ENCODE measurements at regions not wholly inside any gene's neighbourhood (a gene's known extent, or its start where the extent isn't known, plus 50 kb on each side); places are given as distances from the start of the nearest gene placed in this dataset.

DNA sequence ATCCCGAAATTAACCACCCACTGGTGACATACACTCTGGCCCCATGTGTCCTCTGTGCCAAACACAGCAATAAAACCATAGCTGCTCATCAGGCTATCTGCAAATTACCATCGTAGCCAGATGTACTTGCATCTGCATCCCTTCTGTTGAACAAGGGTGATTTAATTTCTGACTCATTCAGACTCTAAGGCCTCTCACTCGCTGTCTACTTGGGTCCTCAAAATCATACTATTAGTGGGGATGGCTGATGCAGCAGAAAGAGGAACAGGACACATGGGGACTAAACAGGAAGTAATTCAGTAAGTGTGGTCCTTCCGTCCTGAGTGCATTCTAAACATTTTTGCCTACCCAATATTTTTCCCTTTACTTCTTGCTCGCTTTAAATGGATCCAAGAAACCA is 2275.0 kb upstream of the PCDH20 start:
- no peak for DNase-seq (ENCODE audit: low spot score)
- CTCF ChIA-PET = no interaction called here
- no peak overlapping the region for H3K27ac ChIP-seq
- TF ChIP-seq, protein P1, sequence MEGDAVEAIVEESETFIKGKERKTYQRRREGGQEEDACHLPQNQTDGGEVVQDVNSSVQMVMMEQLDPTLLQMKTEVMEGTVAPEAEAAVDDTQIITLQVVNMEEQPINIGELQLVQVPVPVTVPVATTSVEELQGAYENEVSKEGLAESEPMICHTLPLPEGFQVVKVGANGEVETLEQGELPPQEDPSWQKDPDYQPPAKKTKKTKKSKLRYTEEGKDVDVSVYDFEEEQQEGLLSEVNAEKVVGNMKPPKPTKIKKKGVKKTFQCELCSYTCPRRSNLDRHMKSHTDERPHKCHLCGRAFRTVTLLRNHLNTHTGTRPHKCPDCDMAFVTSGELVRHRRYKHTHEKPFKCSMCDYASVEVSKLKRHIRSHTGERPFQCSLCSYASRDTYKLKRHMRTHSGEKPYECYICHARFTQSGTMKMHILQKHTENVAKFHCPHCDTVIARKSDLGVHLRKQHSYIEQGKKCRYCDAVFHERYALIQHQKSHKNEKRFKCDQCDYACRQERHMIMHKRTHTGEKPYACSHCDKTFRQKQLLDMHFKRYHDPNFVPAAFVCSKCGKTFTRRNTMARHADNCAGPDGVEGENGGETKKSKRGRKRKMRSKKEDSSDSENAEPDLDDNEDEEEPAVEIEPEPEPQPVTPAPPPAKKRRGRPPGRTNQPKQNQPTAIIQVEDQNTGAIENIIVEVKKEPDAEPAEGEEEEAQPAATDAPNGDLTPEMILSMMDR (conservative IDR thresholded peaks at IDR 0.05; ENCODE audit: low read depth) = no peak
- POLR2A ChIA-PET (ENCODE audit: low non-redundant PET) = no interaction called here

DNA sequence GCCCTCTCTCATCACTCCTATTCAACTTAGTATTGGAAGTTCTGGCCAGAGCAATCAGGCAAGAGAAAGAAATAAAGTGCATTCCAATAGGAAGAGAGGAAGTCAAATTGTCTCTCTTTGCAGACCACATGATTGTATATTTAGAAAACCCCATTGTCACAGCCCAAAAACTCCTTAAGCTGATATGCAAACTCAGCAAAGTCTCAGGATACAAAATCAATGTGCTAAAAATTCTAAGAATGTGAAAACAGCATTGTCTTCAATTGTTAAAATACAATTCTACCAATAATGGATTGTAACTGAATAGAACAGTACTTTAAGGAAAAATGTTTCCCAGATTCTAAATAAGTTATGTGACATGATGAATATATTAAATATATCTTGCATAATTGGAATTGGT is 2269.2 kb upstream of the PCDH20 start:
- H3K27ac ChIP-seq = no peak overlapping the region
- CTCF ChIA-PET = no interaction called here
- no peak for DNase-seq (ENCODE audit: low spot score)
- TF ChIP-seq, protein P1 (conservative IDR thresholded peaks at IDR 0.05; ENCODE audit: low read depth) = no peak
- POLR2A ChIA-PET (ENCODE audit: low non-redundant PET) = no interaction called here

DNA sequence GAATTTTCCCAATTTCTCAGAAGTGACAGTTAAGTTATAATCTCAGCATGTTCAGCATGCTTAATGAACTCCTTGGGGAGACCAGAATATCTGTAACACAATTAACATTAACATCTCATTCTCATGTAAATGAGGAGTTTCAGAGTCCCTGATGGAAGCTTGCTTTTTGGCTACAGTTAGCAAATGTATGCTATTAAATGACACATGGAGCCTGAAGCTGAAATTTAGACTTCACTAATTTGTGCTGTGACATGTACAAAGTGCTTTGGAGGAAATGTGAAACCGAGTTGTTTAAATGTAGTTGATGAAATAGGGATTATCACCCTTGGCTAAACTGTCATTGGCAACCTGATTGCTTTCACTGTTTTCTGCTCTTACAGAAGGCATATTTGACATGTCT is 2265.1 kb upstream of the PCDH20 start:
- no peak overlapping the region for H3K27ac ChIP-seq
- ChIA-PET CTCF (no interaction called here), POLR2A (ENCODE audit: low non-redundant PET) (no interaction called here)
- TF ChIP-seq, protein P1 (conservative IDR thresholded peaks at IDR 0.05; ENCODE audit: low read depth) = no peak
- DNase-seq (ENCODE audit: low spot score) = no peak

DNA sequence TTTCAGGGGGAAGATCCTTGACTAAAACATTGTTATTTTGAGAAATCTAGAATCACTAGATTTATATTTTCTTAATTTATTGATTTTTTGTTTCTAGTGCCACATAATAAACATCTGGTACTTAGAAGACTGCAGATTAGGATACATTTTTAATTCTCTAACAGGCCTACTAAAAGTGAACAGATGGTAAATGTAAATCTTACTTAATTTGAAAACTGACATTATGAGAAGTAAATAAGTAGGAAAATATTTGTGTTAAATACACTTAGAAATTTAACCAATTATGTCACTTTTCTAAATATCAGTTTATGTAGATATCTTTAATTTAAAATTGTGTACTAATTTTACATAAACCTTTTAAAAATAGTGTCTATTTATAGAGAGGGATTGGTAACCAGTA is 2255.6 kb upstream of the PCDH20 start:
- POLR2A ChIA-PET (ENCODE audit: low non-redundant PET) = no interaction called here
- CTCF ChIA-PET = no interaction called here
- TF ChIP-seq, protein P1 (conservative IDR thresholded peaks at IDR 0.05; ENCODE audit: low read depth) = no peak
- H3K27ac ChIP-seq = no peak overlapping the region
- DNase-seq (ENCODE audit: low spot score) = no peak

DNA sequence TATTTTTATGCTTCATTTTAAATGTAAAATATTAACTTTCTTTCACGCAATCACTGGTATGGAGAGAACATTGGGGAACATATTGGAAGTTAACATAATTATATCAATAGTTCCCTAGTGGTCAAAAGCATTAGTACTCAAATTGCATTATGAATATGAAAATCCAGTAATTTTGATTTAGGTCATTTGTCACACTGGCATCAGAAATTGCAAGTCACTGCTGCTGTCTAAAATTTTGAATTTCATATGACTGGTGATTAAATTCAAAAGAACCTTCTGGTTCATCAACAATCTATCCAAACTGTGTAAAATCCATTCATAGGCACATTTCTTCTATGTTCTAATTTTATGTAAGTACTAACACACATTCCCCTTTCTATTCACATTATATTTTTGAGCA is 2235.7 kb upstream of the PCDH20 start:
- TF ChIP-seq, protein P1 (conservative IDR thresholded peaks at IDR 0.05; ENCODE audit: low read depth) = no peak
- CTCF ChIA-PET = no interaction called here
- DNase-seq (ENCODE audit: low spot score) = no peak
- H3K27ac ChIP-seq = no peak overlapping the region
- POLR2A ChIA-PET (ENCODE audit: low non-redundant PET) = no interaction called here

DNA sequence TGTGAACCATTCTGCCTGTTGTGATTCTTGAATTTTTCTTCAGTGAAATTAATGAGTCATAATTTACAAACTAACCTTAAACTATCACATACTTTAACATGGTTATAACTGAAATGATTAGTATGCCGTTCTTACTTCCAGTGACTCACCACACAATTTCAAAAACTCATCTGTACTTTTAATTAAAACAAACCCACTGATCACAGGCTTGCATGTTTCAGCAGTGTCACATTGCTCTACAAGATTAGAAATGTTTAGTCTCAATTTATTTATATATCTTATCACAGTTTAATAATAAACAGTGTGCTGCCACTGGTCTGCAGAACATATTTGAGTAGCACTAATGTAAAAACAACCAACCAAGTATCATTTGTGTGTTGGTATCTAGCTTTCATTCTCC is 2227.9 kb upstream of the PCDH20 start:
- DNase-seq (ENCODE audit: low spot score) = no peak
- ChIA-PET POLR2A (ENCODE audit: low non-redundant PET) (no interaction called here), CTCF (no interaction called here)
- TF ChIP-seq, protein P1 (conservative IDR thresholded peaks at IDR 0.05; ENCODE audit: low read depth) = no peak
- H3K27ac ChIP-seq = no peak overlapping the region
